GM18519 (cell line): ENCODE measurements at regions not wholly inside any gene's neighbourhood (a gene's known extent, or its start where the extent isn't known, plus 50 kb on each side); places are given as distances from the start of the nearest gene placed in this dataset.
"Not testable (repeated sequence)": the region's sequence is repeated elsewhere in the genome, so short reads cannot be mapped to it uniquely, and the experiment has no call there.

ENCODE experiments used
- ATAC-seq: cut with Tn5 transposase; IDR thresholded peaks from one replicate; pipeline ENCODE4 v1.9.1; 2021; ENCODE audit warnings: mild to moderate bottlenecking, moderate library complexity; ENCODE audit not compliant: unreplicated experiment, low FRiP score

DNA sequence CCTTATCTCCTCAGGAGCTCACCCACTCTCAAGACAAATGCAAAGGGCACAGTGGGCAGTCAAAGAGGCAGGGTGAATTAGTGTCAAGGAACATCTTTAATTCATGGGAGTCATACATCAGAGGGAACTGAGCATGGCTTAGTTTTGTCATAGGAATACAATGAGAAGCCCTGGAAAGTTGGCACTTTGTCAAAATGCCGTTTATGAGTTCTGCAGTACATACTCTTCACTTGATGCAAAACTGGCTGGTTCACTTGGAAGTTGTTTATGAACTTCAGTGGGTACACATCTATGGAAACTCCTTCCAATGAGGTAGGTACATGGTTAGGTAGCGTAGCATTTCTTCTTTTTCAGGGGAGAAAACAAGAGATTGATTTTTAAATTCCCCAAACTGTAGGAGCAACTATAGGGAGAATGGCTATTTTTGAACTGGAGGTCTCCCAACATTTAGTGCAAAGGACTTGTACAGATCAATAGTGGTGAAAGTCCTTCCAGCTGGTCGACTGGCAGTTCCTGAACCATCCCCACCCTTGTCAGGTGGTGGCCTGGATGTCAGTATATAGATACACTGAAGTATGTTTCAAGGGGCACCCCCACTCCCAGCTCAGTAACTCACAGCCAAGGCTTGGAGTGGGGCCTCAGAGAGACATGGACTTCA is 580.5 kb downstream of the REEP3 start:
- no peak for ATAC-seq

DNA sequence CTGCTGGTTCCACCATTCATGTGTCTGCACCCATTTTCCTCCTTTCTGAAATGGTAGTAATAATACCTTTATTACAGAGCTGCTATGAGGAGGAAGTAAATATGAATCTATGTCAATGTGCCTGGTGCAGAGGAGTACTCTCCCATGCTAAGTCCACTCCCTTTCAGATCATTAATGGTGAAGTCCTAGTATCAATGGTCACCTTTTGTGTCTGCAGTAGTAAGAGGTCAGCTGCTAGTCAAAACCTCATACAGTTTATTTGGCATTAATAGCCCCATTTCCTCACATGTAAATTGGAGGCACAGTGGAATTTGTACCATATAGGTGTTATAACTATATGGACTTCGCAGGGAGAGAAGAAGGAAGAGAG is 581.0 kb downstream of the REEP3 start:
- ATAC-seq: no peak

- ATAC-seq: no peak
Observed at GRCh38 chr10:64102916-64103315, 581.7 kb downstream of the REEP3 start.

- no peak for ATAC-seq
Observed at GRCh38 chr10:64103750-64104470, 582.7 kb downstream of the REEP3 start.

GRCh38 chr10:64109926-64110495 is 588.8 kb downstream of the REEP3 start:
- ATAC-seq: no peak

GRCh38 chr10:64112701-64113355 is 591.6 kb downstream of the REEP3 start:
- no peak for ATAC-seq

DNA sequence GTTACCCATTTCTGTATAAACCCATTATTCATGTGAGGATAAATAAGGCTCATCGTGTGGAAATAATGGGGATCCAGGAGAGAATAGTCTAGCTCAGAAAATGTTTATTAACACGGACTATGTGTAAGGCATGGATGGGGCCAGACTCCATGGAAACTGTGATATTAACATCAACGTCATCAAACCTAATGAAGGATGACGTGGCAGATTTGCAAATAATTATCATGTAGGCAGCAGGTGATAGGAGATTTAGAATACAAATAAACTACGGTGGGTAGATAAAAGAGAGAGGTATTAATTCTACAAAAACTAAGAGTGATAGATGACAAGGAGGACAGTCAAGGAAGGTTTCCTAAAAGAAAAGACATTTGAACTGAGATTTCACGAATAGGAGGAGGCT is 592.2 kb downstream of the REEP3 start:
- ATAC-seq: no peak

GRCh38 chr10:64113792-64114191 is 592.6 kb downstream of the REEP3 start:
- ATAC-seq: no peak

DNA sequence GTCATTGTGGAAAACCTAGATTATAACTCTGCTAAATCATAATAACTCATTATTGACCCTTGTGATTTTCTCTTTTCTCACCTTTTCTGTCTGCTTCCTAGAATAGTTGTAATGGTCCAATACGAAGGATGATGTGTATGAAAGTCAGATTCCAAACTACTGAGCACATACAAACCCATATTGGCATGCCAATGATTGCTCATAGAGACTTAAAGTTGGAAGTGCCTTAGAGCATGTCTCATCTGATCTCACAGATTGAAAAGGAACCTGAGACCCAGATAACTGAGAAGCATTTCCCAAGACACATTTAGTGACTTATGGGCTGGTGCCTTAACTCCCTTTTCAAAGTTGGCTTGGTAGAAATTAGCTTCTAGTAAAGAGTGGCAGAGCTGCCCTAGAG is 594.3 kb downstream of the REEP3 start:
- ATAC-seq: no peak

DNA sequence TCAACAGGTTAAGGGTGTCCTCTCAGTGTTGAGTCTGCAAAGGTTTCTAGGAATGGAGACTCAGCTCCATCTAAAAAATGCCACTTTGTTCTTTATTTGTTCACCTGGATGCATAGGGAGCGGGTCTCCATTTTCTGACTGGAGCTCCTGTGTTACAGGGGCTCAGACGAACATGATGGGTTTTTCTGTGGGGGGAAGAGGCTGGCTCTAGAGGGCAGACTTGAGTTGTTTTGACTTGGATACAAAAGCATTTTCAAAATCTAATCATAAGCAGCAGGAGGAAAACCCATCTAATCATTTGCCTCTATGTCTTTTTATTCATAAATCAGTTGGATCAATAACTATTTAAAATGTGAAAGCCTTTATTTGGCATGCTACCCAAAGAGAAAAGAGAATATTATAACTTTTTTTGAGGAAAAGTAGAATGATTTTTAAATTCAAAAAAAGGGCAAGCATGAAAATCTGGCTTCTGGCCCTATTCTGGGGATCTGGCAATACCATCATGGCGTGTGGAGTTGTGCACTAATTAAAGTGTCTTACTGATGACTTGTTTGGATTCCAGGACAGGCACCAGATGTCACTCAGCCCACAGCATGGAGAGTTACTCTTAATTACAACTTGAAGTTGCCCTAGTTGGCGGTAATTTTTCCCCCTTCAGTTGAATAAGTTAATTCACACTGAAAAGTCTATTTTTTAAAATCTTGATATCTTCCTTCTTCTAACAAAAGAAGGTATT is 594.9 kb downstream of the REEP3 start:
- ATAC-seq: peak; percentile 42

- no peak for ATAC-seq
Observed at GRCh38 chr10:64116707-64117106, 595.5 kb downstream of the REEP3 start.

GRCh38 chr10:64118736-64119135 is 597.5 kb downstream of the REEP3 start:
- no peak for ATAC-seq

GRCh38 chr10:64120301-64120980 is 599.2 kb downstream of the REEP3 start:
- ATAC-seq: not testable (repeated sequence)

DNA sequence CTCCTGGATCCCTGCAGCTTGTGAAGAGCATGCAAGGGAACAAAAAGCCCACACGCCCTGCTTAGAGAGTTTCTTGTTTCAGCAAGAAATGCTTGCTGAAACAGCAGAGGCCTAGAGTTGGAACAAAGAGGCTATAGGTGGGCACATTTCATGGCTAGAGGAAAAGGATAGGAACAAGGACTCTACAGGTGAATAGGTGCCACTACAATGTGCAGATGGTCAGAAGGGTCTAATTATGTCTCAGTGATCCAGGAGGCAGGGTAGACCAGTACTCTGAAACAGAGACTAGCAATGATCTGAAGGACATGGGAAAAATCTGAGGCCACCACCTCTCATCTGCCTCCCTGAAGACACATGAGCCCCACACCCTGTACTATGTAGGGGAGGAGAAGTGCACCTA is 609.0 kb downstream of the REEP3 start:
- ATAC-seq: no peak

DNA sequence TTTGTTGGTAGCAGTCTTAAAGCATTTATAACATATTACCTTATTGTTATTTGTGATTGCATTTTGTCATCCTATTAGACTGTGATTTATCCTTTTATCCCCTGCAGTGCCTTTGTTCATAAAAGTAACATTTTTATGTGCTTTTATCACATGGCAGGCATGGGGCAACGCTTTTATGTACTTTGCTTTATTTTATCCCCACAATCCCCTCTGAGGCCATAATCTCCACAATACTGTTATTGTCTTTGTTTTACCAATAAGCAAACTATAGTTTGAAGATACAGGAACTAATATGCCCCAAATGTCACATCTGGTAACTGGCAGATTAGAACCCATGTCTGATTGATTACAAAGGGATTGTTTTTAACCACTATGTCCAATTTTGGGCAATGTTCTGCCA is 613.5 kb downstream of the REEP3 start:
- no peak for ATAC-seq

DNA sequence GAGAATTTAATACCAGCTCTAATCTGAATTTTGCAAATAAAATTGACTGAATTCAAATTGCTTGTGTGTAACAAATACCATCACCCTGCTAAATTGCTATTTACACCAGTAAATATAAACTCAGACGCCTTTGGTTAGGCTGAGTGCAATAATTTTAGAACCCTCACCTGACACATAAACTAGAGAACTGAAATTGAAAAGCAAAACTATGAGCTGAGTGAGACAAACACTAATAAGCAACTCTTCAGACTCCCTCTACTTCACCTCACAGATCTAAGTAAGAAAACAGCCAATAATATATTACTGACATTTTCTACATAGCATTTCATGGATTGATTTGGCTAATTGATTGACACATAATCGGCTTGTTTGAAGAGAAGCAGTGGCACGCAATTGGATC is 621.2 kb downstream of the REEP3 start:
- ATAC-seq: no peak

- ATAC-seq: no peak
Observed at GRCh38 chr10:64148607-64149006, 627.4 kb downstream of the REEP3 start.

DNA sequence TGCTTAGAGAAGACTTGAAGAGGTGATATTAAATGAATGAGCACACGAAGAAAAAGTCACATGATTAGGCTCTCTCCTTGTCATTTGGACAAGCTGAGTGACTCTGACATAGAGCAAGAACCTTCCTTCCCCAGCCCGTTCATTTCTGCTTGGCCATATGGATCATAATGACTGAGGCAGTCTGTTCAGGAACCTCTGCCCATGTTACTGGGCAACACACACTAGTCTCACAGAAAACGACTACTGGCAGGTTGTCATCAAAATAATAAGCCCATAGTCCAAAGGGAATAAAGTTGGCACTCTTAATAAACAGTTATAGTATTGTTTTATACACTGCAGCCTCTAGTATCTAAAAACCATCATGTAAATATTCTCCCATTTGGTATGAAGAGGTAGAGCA is 635.0 kb downstream of the REEP3 start:
- ATAC-seq: no peak

DNA sequence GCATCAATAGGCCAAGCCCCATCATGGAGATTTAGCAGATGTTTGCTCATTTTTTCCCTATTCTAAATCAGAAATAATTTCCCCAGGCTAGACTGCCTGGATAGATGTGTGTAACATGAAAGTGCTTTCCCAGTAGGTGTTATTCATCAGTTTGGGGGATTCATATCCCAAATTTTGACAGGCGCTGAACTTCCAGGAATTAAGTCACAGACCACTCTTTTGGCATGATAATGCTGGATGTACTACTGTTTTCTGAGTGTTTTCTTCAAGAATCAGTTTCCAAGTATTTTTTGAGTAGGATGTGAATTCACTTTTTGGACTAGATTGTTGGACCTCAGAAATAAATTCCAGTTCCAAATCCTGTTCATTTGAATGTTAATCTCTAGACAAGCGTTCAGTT is 637.4 kb downstream of the REEP3 start:
- no peak for ATAC-seq
